HepG2 (cell line): ENCODE measurements at regions not wholly inside any gene's neighbourhood (a gene's known extent, or its start where the extent isn't known, plus 50 kb on each side); places are given as distances from the start of the nearest gene placed in this dataset.

Experiments used
- ATAC-seq: fragments of 200-7000 bp; cut with Tn5 transposase; 3 replicates; pipeline ENCODE4 v1.9.1; 2020; ENCODE audit warnings: mild to moderate bottlenecking, moderate library complexity
- BruUV-seq: library from RNA; stranded (reverse); fragments of 400-500 nt; replicated peaks from 2 replicates; lab custom pipeline; 2021; lab: Mats Ljungman, UMichigan
- CTCF ChIA-PET: fragments of 300-600 bp; formaldehyde crosslinking; extraction: SDS; loops from one replicate; lab custom pipeline; 2021; ENCODE audit warnings: low total read pairs, inconsistent platforms, low intra/inter-chr PET ratio; lab: Yijun Ruan, JAX
- POLR2A ChIA-PET: fragments of 350-600 bp; sonication (Branson Sonifier 250); formaldehyde crosslinking; loops from one replicate; lab custom pipeline; 2020; ENCODE audit warnings: antibody characterized with exemption, inconsistent platforms; lab: Yijun Ruan, JAX
- DNase-seq: peaks from one replicate; pipeline ENCODE4 v3.0.0-alpha.2; 2015; ENCODE audit warnings: low spot score
- FAIRE-seq: peaks from 3 replicates; lab custom pipeline; 2011; peaks lifted over from hg19 to GRCh38; lab: Jason Lieb, UNC
- H2AFZ ChIP-seq: one replicate; pipeline ENCODE4 v1.6.1; 2011; ENCODE audit warnings: low read length, inconsistent platforms
- H3K27ac ChIP-seq: fragments of 300-600 bp; 3 replicates; pipeline ENCODE4 v1.8.0; 2011; ENCODE audit warnings: mixed run types, mild to moderate bottlenecking, mixed read lengths, low read length, inconsistent platforms; ENCODE audit not compliant: insufficient read depth; ENCODE audit errors: extremely low read length
- H3K27me3 ChIP-seq, 2 experiments: fragments of 200-600 bp in 1 of 2; 2 replicates in 1 of 2; 3 replicates in 1 of 2; pipeline versions ENCODE4 v1.6.0 to v1.8.0; 2011; ENCODE audit warnings: low read length in 2 of 2, mild to moderate bottlenecking in 2 of 2, moderate library complexity in 2 of 2, inconsistent platforms in 1 of 2; ENCODE audit not compliant: insufficient read depth in 2 of 2, control insufficient read depth in 1 of 2
- H3K36me3 ChIP-seq, 2 experiments: fragments of 200-600 bp in 1 of 2; replicated peaks in 1 of 2; 2 replicates in 1 of 2; 3 replicates in 1 of 2; pipeline versions ENCODE4 v1.5.1 to v1.8.0; 2011; ENCODE audit warnings: low read length in 2 of 2, inconsistent platforms in 1 of 2; ENCODE audit not compliant: insufficient read depth in 2 of 2, control insufficient read depth in 1 of 2
- H3K4me1 ChIP-seq: 2 replicates; pipeline ENCODE4 v1.5.1; 2012; ENCODE audit warnings: low read length, inconsistent platforms; ENCODE audit not compliant: insufficient read depth
- H3K4me2 ChIP-seq: 2 replicates; pipeline ENCODE4 v1.6.0; 2011; ENCODE audit warnings: low read depth, low read length, inconsistent platforms
- H3K4me3 ChIP-seq, 3 experiments: fragments of 200-600 bp in 1 of 3; sonication (generic), shearing (Covaris generic) in 1 of 3; replicated peaks in 1 of 3; 2 replicates each; pipeline ENCODE4 v1.5.1; 2011 to 2016; ENCODE audit warnings: low read length in 3 of 3, inconsistent platforms in 2 of 3, low read depth in 2 of 3, mild to moderate bottlenecking in 2 of 3, control low read depth in 1 of 3, mixed read lengths in 1 of 3; ENCODE audit not compliant: insufficient read depth in 1 of 3
- H3K79me2 ChIP-seq: one replicate; pipeline ENCODE4 v1.6.1; 2011; ENCODE audit warnings: low read length, inconsistent platforms; ENCODE audit not compliant: insufficient read depth
- H3K9ac ChIP-seq: 2 replicates; pipeline ENCODE4 v1.6.0; 2011; ENCODE audit warnings: mild to moderate bottlenecking, low read depth, low read length, inconsistent platforms; ENCODE audit not compliant: insufficient read depth
- H3K9me3 ChIP-seq: 2 replicates; pipeline ENCODE4 v1.5.1; 2012; ENCODE audit warnings: mild to moderate bottlenecking, low read length
- H4K20me1 ChIP-seq: 2 replicates; pipeline ENCODE4 v1.6.0; 2011; ENCODE audit warnings: inconsistent platforms, mild to moderate bottlenecking, low read length, moderate library complexity; ENCODE audit not compliant: insufficient read depth
- DMTF1 ChIP-seq: sonication (generic); formaldehyde crosslinking; IDR thresholded peaks from 2 replicates; pipeline ENCODE4 v1.4.0; 2020; ENCODE audit warnings: mild to moderate bottlenecking, missing genetic modification reagents
- HMG20B ChIP-seq: conservative IDR thresholded peaks from 2 replicates; pipeline ENCODE4 v1.6.1; 2016; ENCODE audit warnings: missing genetic modification reagents, missing compliant biosample characterization
- KAT8 ChIP-seq: IDR thresholded peaks from 2 replicates; pipeline ENCODE4 v1.6.1; 2016; ENCODE audit warnings: missing genetic modification reagents, missing compliant biosample characterization
- PHF20 ChIP-seq: sonication (generic); formaldehyde crosslinking; IDR thresholded peaks from 2 replicates; pipeline ENCODE4 v1.5.0; 2020; ENCODE audit warnings: mild to moderate bottlenecking, missing genetic modification reagents
- RAD51 ChIP-seq: fragments of 450-650 bp; IDR thresholded peaks from 2 replicates; pipeline ENCODE4 v1.6.1; 2016; ENCODE audit warnings: borderline replicate concordance
- SIX1 ChIP-seq: sonication (generic); formaldehyde crosslinking; IDR thresholded peaks from 2 replicates; pipeline ENCODE4 v1.4.0; 2020; ENCODE audit warnings: missing genetic modification reagents, borderline replicate concordance
- ZBTB46 ChIP-seq: sonication (generic); formaldehyde crosslinking; IDR thresholded peaks from 2 replicates; pipeline ENCODE4 v1.4.0; 2020; ENCODE audit warnings: mild to moderate bottlenecking, missing genetic modification reagents, borderline replicate concordance
- ZMYM2 ChIP-seq: sonication (generic); formaldehyde crosslinking; IDR thresholded peaks from 2 replicates; pipeline ENCODE4 v1.8.0; 2022; ENCODE audit warnings: mild to moderate bottlenecking, missing genetic modification reagents
- ZNF101 ChIP-seq: sonication (generic); formaldehyde crosslinking; IDR thresholded peaks from 2 replicates; pipeline ENCODE4 v1.4.0; 2020; ENCODE audit warnings: mild to moderate bottlenecking, low read depth, missing genetic modification reagents, borderline replicate concordance
- ZNF18 ChIP-seq: sonication (generic); formaldehyde crosslinking; IDR thresholded peaks from 2 replicates; pipeline ENCODE4 v1.8.0; 2022; ENCODE audit warnings: mild to moderate bottlenecking, missing genetic modification reagents; ENCODE audit not compliant: insufficient replicate concordance
- ZNF460 ChIP-seq: sonication (generic); formaldehyde crosslinking; IDR thresholded peaks from 2 replicates; pipeline ENCODE4 v1.5.1; 2020; ENCODE audit warnings: missing genetic modification reagents, mild to moderate bottlenecking, borderline replicate concordance
- ZNF768 ChIP-seq: sonication (generic); formaldehyde crosslinking; IDR thresholded peaks from 2 replicates; pipeline ENCODE4 v1.4.0; 2020; ENCODE audit warnings: missing genetic modification reagents
- ZNF781 ChIP-seq: sonication (generic); formaldehyde crosslinking; IDR thresholded peaks from 2 replicates; pipeline ENCODE4 v1.5.1; 2020; ENCODE audit warnings: borderline replicate concordance, mild to moderate bottlenecking, missing genetic modification reagents; ENCODE audit errors: not compliant biosample characterization
- WGBS: methylation state at CpG from one replicate; pipeline ENCODE4 v1.1.6; 2017; ENCODE audit warnings: low lambda C conversion rate; 5-methylcytosine and 5-hydroxymethylcytosine counted together
- in situ Hi-C: cut with HindIII; loops from 2 replicates; pipeline ENCODE4 v1.10.0; 2017; ENCODE audit warnings: low pct_unique_long_range_greater_than_20kb; ENCODE audit not compliant: extremely low pct_ligation_motif_present
- intact Hi-C: fragments of 100-400 bp; cut with micrococcal nuclease; formaldehyde crosslinking; loops from one replicate; pipeline ENCODE4 v1.10.0; 2022; ENCODE audit not compliant: unreplicated experiment

GRCh38 chr5:54632131-54632701, 114.7 kb downstream of the SNX18 start (continued):
- no peak for TF ChIP-seq ZBTB46

- H3K79me2 ChIP-seq: no peaks in the 10 kb centered on the region
- no peaks in the 10 kb centered on the region for H3K27me3 ChIP-seq
- no TSS peak for BruUV-seq
- ATAC-seq (no peak), DNase-seq (no peak), FAIRE-seq (no peak)
- no peak overlapping the region for H3K4me2 ChIP-seq
- no peak for TF ChIP-seq ZNF18 (CRISPR knock-in tag)
- no peak for TF ChIP-seq SIX1
- TF ChIP-seq RAD51: no peak
- no peak for TF ChIP-seq ZNF781 (CRISPR knock-in tag)
- TF ChIP-seq HMG20B (CRISPR knock-in tag): no peak
- TF ChIP-seq ZNF101 (CRISPR knock-in tag): no peak
- no peak for TF ChIP-seq ZNF768 (CRISPR knock-in tag)
- no peak for TF ChIP-seq ZMYM2
- no peak for TF ChIP-seq DMTF1
- no peak for TF ChIP-seq ZNF460 (CRISPR knock-in tag)
- no peak for TF ChIP-seq PHF20 (CRISPR knock-in tag)
- TF ChIP-seq KAT8 (CRISPR knock-in tag): no peak
- in situ Hi-C loops (no loop called here), intact Hi-C loops (no loop called here)
- H3K4me3 ChIP-seq: no peak overlapping the region
- no peaks in the 10 kb centered on the region for H4K20me1 ChIP-seq
- no peak overlapping the region for H3K27ac ChIP-seq
- 70% methylated on average over 5 of the region's 5 CpGs for WGBS
- H3K4me1 ChIP-seq: peaks cover 13% of the 10 kb centered on the region
- POLR2A ChIA-PET: no interaction called here
- CTCF ChIA-PET: no interaction called here
- H3K36me3 ChIP-seq: no peaks in the 10 kb centered on the region
- no peak overlapping the region for H3K9ac ChIP-seq
- no peaks in the 10 kb centered on the region for H3K9me3 ChIP-seq
- H2AFZ ChIP-seq: no peak overlapping the region
These were observed 113.3 kb downstream of the SNX18 start for GRCh38 chr5:54630738-54631359.
